Fibroblast of lung (primary cell): ENCODE measurements at regions not wholly inside any gene's neighbourhood (a gene's known extent, or its start where the extent isn't known, plus 50 kb on each side); places are given as distances from the start of the nearest gene placed in this dataset.

Source experiments
- CTCF ChIP-seq, 2 donors: IDR thresholded peaks in 1 of 2; conservative IDR thresholded peaks in 1 of 2; 1 replicate in 1 of 2; 2 replicates in 1 of 2; pipeline ENCODE4 v1.5.1; 2011 to 2012; ENCODE audit warnings: low read length in 2 of 2, control low read depth in 1 of 2, inconsistent platforms in 1 of 2, low read depth in 1 of 2, mild to moderate bottlenecking in 1 of 2
- EZH2 ChIP-seq: IDR thresholded peaks from 2 replicates; pipeline ENCODE4 v1.5.1; 2012; ENCODE audit warnings: low read length, control low read depth, mild to moderate bottlenecking; ENCODE audit errors: missing control alignments

- TF ChIP-seq CTCF (conservative IDR thresholded peaks at IDR 0.05 in 1 of 2, IDR thresholded peaks at IDR 0.05 in 1 of 2; ENCODE audit: low read depth in 1 of 2, low read length in 2 of 2) = no peak
- TF ChIP-seq EZH2 = no peak
Observed at GRCh38 chrX:121949041-121949760, 901.8 kb downstream of the GLUD2 start.
